WERI-Rb-1 (cell line): ENCODE measurements at regions not wholly inside any gene's neighbourhood (a gene's known extent, or its start where the extent isn't known, plus 50 kb on each side); places are given as distances from the start of the nearest gene placed in this dataset.
A peak's percentile ranks its signal among the peaks of the same experiment; 100 is the strongest.
"Not testable (repeated sequence)": the region's sequence is repeated elsewhere in the genome, so short reads cannot be mapped to it uniquely, and the experiment has no call there.

Experiments used
- DNase-seq: peaks from one replicate; pipeline ENCODE4 v3.0.0-alpha.2; 2020
- H3K27ac ChIP-seq: fragments of 250-450 bp; sonication (Bioruptor Pico); 2 replicates; pipeline ENCODE4 v1.5.1; 2020; ENCODE audit warnings: mild to moderate bottlenecking, moderate library complexity
- H3K27me3 ChIP-seq: fragments of 250-450 bp; sonication (Bioruptor Pico); 2 replicates; pipeline ENCODE4 v1.5.1; 2021; ENCODE audit warnings: mild to moderate bottlenecking, low read depth, moderate library complexity; ENCODE audit not compliant: insufficient read depth, severe bottlenecking
- H3K36me3 ChIP-seq: fragments of 250-450 bp; sonication (Bioruptor Pico); 2 replicates; pipeline ENCODE4 v1.5.1; 2020; ENCODE audit warnings: mild to moderate bottlenecking, moderate library complexity
- H3K4me3 ChIP-seq: 2 replicates; pipeline ENCODE4 v1.5.1; 2011; ENCODE audit warnings: low read depth, mild to moderate bottlenecking, control low read depth, low read length
- H3K9me3 ChIP-seq: fragments of 250-450 bp; sonication (Bioruptor Pico); 2 replicates; pipeline ENCODE4 v1.5.1; 2021; ENCODE audit warnings: mild to moderate bottlenecking, moderate library complexity; ENCODE audit not compliant: severe bottlenecking
- TF ChIP-seq, protein P1 (sequence below): IDR thresholded peaks from 2 replicates; pipeline ENCODE4 v1.5.1; 2011; ENCODE audit warnings: low read depth, mild to moderate bottlenecking, control low read depth, inconsistent platforms, low read length

GRCh38 chr22:22166941-22167713 lies 77.5 kb upstream of the VPREB1 start:
- DNase-seq = no peak

DNA sequence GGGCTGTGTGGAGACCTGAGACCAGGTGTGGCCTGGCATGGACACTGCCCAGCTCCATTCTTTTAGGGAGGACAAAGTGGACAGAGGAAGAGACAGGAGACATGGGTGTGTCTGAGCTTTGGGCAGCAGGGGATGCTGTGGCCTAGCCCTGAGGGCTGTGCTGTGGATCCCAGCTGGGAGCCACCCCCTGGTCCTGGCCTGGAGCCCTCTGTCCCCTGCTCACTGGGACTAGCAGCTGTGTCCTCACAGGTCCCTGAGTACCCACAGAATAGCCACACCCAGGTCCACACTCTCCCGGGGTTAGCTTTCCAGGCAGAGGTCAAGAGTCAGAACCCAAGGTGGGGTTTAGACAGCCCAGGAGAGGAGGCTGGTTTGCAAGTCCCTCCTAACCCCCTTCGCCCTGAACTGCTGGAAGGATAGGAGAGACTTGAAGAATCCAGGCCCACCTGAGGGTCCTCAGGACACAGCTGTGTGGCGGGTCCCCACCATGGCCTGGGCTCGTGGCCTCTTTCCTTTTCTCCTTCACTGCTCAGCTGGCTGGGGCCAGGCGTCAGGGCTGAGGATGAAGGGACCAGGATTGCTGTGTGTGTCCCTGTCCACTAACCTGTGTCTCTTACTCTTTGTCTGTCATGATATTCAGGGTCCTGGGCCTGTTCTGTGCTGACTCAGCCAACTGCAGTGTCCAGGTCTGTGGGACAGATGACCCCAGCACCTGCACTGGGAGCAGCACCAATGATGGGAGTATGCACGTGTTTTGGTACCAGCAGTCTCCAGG lies 78.5 kb upstream of the VPREB1 start:
- no peak for DNase-seq
- Histone ChIP-seq H3K27ac (no peak overlapping the region), H3K9me3 (no peaks in the 10 kb centered on the region), H3K4me3 (no peak overlapping the region), H3K36me3 (no peaks in the 10 kb centered on the region), H3K27me3 (peaks cover 2% of the 10 kb centered on the region)
- TF ChIP-seq, protein P1, sequence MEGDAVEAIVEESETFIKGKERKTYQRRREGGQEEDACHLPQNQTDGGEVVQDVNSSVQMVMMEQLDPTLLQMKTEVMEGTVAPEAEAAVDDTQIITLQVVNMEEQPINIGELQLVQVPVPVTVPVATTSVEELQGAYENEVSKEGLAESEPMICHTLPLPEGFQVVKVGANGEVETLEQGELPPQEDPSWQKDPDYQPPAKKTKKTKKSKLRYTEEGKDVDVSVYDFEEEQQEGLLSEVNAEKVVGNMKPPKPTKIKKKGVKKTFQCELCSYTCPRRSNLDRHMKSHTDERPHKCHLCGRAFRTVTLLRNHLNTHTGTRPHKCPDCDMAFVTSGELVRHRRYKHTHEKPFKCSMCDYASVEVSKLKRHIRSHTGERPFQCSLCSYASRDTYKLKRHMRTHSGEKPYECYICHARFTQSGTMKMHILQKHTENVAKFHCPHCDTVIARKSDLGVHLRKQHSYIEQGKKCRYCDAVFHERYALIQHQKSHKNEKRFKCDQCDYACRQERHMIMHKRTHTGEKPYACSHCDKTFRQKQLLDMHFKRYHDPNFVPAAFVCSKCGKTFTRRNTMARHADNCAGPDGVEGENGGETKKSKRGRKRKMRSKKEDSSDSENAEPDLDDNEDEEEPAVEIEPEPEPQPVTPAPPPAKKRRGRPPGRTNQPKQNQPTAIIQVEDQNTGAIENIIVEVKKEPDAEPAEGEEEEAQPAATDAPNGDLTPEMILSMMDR = no peak

More at GRCh38 chr22:22166941-22167713, 77.5 kb upstream of the VPREB1 start:
- Histone ChIP-seq H3K27ac (no peak overlapping the region), H3K9me3 (no peaks in the 10 kb centered on the region), H3K4me3 (no peak overlapping the region), H3K36me3 (no peaks in the 10 kb centered on the region), H3K27me3 (peaks cover 5% of the 10 kb centered on the region)
- TF ChIP-seq, protein P1 = no peak

DNA sequence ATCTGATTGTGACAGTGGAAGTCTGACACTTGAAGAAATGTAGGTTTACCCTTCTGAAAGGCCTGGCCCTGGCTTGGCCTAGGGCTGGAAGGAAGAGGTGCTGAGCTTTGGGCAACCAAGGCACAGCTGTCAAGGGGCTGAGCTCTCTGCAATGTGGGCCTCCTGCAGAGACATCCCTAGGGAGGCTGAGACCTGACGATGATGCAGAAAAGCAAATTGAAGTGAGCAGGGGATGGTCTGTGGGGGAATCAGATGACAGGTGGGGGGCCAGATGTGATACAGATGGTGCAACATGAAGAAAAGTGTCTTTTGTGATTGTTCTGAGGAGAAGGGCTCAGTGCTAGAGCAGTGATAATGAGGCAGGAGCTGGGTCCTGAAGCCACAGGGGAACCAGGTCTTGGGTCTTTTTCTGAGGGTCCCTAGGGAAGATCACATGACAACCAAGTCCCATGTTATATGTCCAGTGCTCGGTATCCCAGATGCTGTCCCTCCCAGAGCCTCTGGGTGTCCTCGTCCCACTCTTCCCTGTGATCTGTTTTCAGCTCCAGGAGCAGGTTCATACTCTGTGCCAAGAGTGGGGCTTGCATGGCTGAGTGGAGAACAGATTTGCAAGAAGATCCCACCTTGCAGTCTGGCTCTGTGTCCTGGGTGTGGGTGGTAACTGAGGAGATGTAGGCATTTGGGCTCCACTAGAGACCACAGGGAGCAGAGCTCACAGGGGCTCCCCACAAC lies 79.9 kb upstream of the VPREB1 start:
- H3K9me3 ChIP-seq = peaks cover 4% of the 10 kb centered on the region
- DNase-seq = peak; percentile 16
- H3K27me3 ChIP-seq = peaks cover 2% of the 10 kb centered on the region
- H3K27ac ChIP-seq = no peak overlapping the region
- no peak overlapping the region for H3K4me3 ChIP-seq
- TF ChIP-seq, protein P1 = peak; percentile 31
- H3K36me3 ChIP-seq = no peaks in the 10 kb centered on the region

GRCh38 chr22:22161924-22162851 lies 82.4 kb upstream of the VPREB1 start:
- Histone ChIP-seq H3K27me3 (peaks cover 2% of the 10 kb centered on the region), H3K9me3 (peaks cover 4% of the 10 kb centered on the region), H3K27ac (no peak overlapping the region), H3K4me3 (no peak overlapping the region), H3K36me3 (no peaks in the 10 kb centered on the region)
- no peak for DNase-seq
- TF ChIP-seq, protein P1 = no peak

DNA sequence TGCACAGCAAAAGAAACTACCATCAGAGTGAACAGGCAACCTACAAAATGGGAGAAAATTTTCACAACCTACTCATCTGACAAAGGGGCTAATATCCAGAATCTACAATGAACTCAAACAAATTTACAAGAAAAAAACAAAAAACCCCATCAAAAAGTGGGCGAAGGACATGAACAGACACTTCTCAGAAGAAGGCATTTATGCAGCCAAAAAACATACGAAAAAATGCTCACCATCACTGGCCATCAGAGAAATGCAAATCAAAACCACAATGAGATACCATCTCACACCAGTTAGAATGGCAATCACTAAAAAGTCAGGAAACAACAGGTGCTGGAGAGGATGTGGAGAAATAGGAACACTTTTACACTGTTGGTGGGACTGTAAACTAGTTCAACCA lies 83.8 kb upstream of the VPREB1 start:
- not testable (repeated sequence) for H3K27me3 ChIP-seq, H3K36me3 ChIP-seq, H3K9me3 ChIP-seq, DNase-seq, H3K4me3 ChIP-seq, H3K27ac ChIP-seq
